ENCODE measurements at regions not wholly inside any gene's neighbourhood (a gene's known extent, or its start where the extent isn't known, plus 50 kb on each side); places are given as distances from the start of the nearest gene placed in this dataset.

GRCh38 chr3:135440746-135441145 lies 524.8 kb upstream of the PPP2R3A start:
- Histone ChIP-seq H3K27me3 (ENCODE audit: insufficient read depth, low read length, poor library complexity) (no peaks in the 10 kb centered on the region), H3K9ac (ENCODE audit: low read depth, low read length) (no peak overlapping the region), H3K9me3 (ENCODE audit: insufficient read depth, low read length, severe bottlenecking) (no peaks in the 10 kb centered on the region), H2AFZ (ENCODE audit: low read depth, low read length) (no peak overlapping the region), H3K27ac (ENCODE audit: low read length) (no peak overlapping the region), H4K20me1 (ENCODE audit: insufficient read depth, low read length) (no peaks in the 10 kb centered on the region), H3K4me2 (ENCODE audit: insufficient read depth, low read length) (no peak overlapping the region), H3K79me2 (ENCODE audit: insufficient read depth, low read length) (no peaks in the 10 kb centered on the region), H3K4me1 (ENCODE audit: insufficient read depth, low read length) (no peaks in the 10 kb centered on the region), H3K36me3 (ENCODE audit: insufficient read depth, low read length) (no peaks in the 10 kb centered on the region), H3K4me3 (ENCODE audit: low read depth in 1 of 2, low read length in 2 of 2) (no peak overlapping the region)
- DNase-seq: no peak
- TF ChIP-seq EZH2 (IDR thresholded peaks at IDR 0.05; ENCODE audit: borderline replicate concordance, low read depth, low read length, severe bottlenecking) (no peak), CTCF (IDR thresholded peaks at IDR 0.05; ENCODE audit: borderline replicate concordance, extremely low read depth, low read length, poor library complexity, severe bottlenecking) (no peak)
- no peak for ATAC-seq (ENCODE audit: insufficient read depth, low read depth)

- no peak for TF ChIP-seq EZH2 (IDR thresholded peaks at IDR 0.05; ENCODE audit: borderline replicate concordance, low read depth, low read length, severe bottlenecking)
- TF ChIP-seq CTCF (IDR thresholded peaks at IDR 0.05; ENCODE audit: borderline replicate concordance, extremely low read depth, low read length, poor library complexity, severe bottlenecking): no peak
- Histone ChIP-seq H3K27me3 (ENCODE audit: insufficient read depth, low read length, poor library complexity) (no peaks in the 10 kb centered on the region), H3K36me3 (ENCODE audit: insufficient read depth, low read length) (no peaks in the 10 kb centered on the region), H3K79me2 (ENCODE audit: insufficient read depth, low read length) (no peaks in the 10 kb centered on the region), H3K4me1 (ENCODE audit: insufficient read depth, low read length) (no peaks in the 10 kb centered on the region), H3K4me3 (ENCODE audit: low read depth in 1 of 2, low read length in 2 of 2) (no peak overlapping the region), H3K9me3 (ENCODE audit: insufficient read depth, low read length, severe bottlenecking) (no peaks in the 10 kb centered on the region), H3K9ac (ENCODE audit: low read depth, low read length) (no peak overlapping the region), H3K27ac (ENCODE audit: low read length) (no peak overlapping the region), H3K4me2 (ENCODE audit: insufficient read depth, low read length) (no peak overlapping the region), H4K20me1 (ENCODE audit: insufficient read depth, low read length) (no peaks in the 10 kb centered on the region), H2AFZ (ENCODE audit: low read depth, low read length) (no peak overlapping the region)
- no peak for ATAC-seq (ENCODE audit: insufficient read depth, low read depth)
- DNase-seq: no peak
Observed at GRCh38 chr3:135444058-135444457, 521.5 kb upstream of the PPP2R3A start.

- H3K27me3 ChIP-seq (ENCODE audit: insufficient read depth, low read length, poor library complexity): no peaks in the 10 kb centered on the region
- peak; percentile 63; the same call in 1 of the 3 replicates for ATAC-seq (ENCODE audit: insufficient read depth, low read depth)
- no peak overlapping the region for H3K9ac ChIP-seq (ENCODE audit: low read depth, low read length)
- peak; percentile 26 for DNase-seq
- no peaks in the 10 kb centered on the region for H3K9me3 ChIP-seq (ENCODE audit: insufficient read depth, low read length, severe bottlenecking)
- no peak overlapping the region for H2AFZ ChIP-seq (ENCODE audit: low read depth, low read length)
- no peaks in the 10 kb centered on the region for H4K20me1 ChIP-seq (ENCODE audit: insufficient read depth, low read length)
- H3K4me2 ChIP-seq (ENCODE audit: insufficient read depth, low read length): no peak overlapping the region
- no peak overlapping the region for H3K27ac ChIP-seq (ENCODE audit: low read length)
- H3K4me3 ChIP-seq (ENCODE audit: low read depth in 1 of 2, low read length in 2 of 2): no peak overlapping the region
- H3K36me3 ChIP-seq (ENCODE audit: insufficient read depth, low read length): no peaks in the 10 kb centered on the region
- no peaks in the 10 kb centered on the region for H3K4me1 ChIP-seq (ENCODE audit: insufficient read depth, low read length)
- no peaks in the 10 kb centered on the region for H3K79me2 ChIP-seq (ENCODE audit: insufficient read depth, low read length)
- TF ChIP-seq EZH2 (IDR thresholded peaks at IDR 0.05; ENCODE audit: borderline replicate concordance, low read depth, low read length, severe bottlenecking) (no peak), CTCF (IDR thresholded peaks at IDR 0.05; ENCODE audit: borderline replicate concordance, extremely low read depth, low read length, poor library complexity, severe bottlenecking) (no peak)
Observed at GRCh38 chr3:135447483-135447882, 518.0 kb upstream of the PPP2R3A start.

GRCh38 chr3:135448520-135448919 lies 517.0 kb upstream of the PPP2R3A start:
- peak; percentile 76 for ATAC-seq (ENCODE audit: insufficient read depth, low read depth)
- H3K4me3 ChIP-seq (ENCODE audit: low read depth in 1 of 2, low read length in 2 of 2): no peak overlapping the region
- DNase-seq: peak; percentile 54
- H3K9ac ChIP-seq (ENCODE audit: low read depth, low read length): no peak overlapping the region
- H3K36me3 ChIP-seq (ENCODE audit: insufficient read depth, low read length): no peaks in the 10 kb centered on the region
- TF ChIP-seq EZH2 (IDR thresholded peaks at IDR 0.05; ENCODE audit: borderline replicate concordance, low read depth, low read length, severe bottlenecking): no peak
- no peak overlapping the region for H3K4me2 ChIP-seq (ENCODE audit: insufficient read depth, low read length)
- no peaks in the 10 kb centered on the region for H3K27me3 ChIP-seq (ENCODE audit: insufficient read depth, low read length, poor library complexity)
- H4K20me1 ChIP-seq (ENCODE audit: insufficient read depth, low read length): no peaks in the 10 kb centered on the region
- no peak overlapping the region for H3K27ac ChIP-seq (ENCODE audit: low read length)
- H3K79me2 ChIP-seq (ENCODE audit: insufficient read depth, low read length): no peaks in the 10 kb centered on the region
- no peak overlapping the region for H2AFZ ChIP-seq (ENCODE audit: low read depth, low read length)
- no peaks in the 10 kb centered on the region for H3K4me1 ChIP-seq (ENCODE audit: insufficient read depth, low read length)
- no peaks in the 10 kb centered on the region for H3K9me3 ChIP-seq (ENCODE audit: insufficient read depth, low read length, severe bottlenecking)

Measured in DND-41 (cell line).